ENCODE measurements at regions not wholly inside any gene's neighbourhood (a gene's known extent, or its start where the extent isn't known, plus 50 kb on each side); places are given as distances from the start of the nearest gene placed in this dataset.

DNA sequence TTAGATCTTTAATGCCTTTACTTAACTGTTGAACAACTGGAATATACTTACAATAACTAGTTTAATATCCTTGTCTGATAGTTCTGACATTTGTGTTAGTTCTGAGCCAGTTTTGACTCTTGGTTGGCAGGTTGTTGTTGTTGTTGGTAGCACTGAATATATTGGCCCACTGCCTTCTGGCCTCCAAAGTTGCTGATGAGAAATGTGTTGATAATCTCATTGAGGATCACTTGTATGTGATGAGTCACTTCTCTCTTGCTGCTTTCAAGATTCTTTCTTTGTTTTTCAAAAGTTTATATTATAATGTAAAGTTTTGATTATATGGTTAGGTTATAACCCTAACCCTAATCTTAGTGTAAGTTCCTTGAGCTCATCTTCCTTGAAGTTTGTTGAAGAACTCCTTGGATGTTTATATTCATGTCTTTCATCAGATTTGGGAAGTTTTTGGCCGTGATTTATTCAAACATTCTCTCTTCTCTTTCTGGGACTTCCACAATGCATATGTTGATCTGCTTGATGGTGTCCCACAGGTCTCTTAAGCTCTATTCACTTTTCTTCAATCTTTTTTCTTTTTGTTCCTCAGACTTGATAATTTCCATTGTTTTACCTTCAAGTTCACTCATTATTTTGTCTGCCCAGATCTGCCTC, 149.7 kb downstream of the FGF18 start:
- TF ChIP-seq POLR2A (IDR thresholded peaks at IDR 0.05) = no peak
- TF ChIP-seq, protein P1, sequence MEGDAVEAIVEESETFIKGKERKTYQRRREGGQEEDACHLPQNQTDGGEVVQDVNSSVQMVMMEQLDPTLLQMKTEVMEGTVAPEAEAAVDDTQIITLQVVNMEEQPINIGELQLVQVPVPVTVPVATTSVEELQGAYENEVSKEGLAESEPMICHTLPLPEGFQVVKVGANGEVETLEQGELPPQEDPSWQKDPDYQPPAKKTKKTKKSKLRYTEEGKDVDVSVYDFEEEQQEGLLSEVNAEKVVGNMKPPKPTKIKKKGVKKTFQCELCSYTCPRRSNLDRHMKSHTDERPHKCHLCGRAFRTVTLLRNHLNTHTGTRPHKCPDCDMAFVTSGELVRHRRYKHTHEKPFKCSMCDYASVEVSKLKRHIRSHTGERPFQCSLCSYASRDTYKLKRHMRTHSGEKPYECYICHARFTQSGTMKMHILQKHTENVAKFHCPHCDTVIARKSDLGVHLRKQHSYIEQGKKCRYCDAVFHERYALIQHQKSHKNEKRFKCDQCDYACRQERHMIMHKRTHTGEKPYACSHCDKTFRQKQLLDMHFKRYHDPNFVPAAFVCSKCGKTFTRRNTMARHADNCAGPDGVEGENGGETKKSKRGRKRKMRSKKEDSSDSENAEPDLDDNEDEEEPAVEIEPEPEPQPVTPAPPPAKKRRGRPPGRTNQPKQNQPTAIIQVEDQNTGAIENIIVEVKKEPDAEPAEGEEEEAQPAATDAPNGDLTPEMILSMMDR (IDR thresholded peaks at IDR 0.05) = no peak

Data from right lobe of liver (tissue), 4 donors.